ENCODE measurements at regions not wholly inside any gene's neighbourhood (a gene's known extent, or its start where the extent isn't known, plus 50 kb on each side); places are given as distances from the start of the nearest gene placed in this dataset.
"Not testable (repeated sequence)": the region's sequence is repeated elsewhere in the genome, so short reads cannot be mapped to it uniquely, and the experiment has no call there.

DNA sequence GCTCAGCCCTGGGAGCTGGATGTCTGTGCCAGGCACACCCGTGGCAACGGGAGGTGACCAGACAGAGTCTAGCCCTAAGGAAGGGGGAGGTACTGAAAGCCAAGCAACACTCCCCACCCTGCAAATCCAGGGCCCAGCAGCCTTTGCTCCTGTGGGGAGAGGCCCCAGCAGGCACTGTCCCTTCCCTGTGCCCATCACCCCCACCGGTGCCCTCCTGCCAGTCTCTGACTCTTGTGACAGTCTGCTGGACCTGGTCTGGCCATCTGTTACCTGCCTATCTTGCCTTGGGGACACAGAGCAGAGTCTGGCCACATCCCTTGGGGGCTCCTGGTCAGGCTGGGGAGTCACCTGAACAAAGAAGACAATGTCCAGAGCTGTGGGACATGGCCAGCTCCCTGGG, 520.2 kb downstream of the TP53TG3F start:
- TF ChIP-seq POLR2AphosphoS5, EP300 (IDR thresholded peaks at IDR 0.05): not testable (repeated sequence)
- TF ChIP-seq, protein P1, sequence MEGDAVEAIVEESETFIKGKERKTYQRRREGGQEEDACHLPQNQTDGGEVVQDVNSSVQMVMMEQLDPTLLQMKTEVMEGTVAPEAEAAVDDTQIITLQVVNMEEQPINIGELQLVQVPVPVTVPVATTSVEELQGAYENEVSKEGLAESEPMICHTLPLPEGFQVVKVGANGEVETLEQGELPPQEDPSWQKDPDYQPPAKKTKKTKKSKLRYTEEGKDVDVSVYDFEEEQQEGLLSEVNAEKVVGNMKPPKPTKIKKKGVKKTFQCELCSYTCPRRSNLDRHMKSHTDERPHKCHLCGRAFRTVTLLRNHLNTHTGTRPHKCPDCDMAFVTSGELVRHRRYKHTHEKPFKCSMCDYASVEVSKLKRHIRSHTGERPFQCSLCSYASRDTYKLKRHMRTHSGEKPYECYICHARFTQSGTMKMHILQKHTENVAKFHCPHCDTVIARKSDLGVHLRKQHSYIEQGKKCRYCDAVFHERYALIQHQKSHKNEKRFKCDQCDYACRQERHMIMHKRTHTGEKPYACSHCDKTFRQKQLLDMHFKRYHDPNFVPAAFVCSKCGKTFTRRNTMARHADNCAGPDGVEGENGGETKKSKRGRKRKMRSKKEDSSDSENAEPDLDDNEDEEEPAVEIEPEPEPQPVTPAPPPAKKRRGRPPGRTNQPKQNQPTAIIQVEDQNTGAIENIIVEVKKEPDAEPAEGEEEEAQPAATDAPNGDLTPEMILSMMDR (IDR thresholded peaks at IDR 0.05): not testable (repeated sequence)
